GM12878 (cell line): ENCODE measurements at regions not wholly inside any gene's neighbourhood (a gene's known extent, or its start where the extent isn't known, plus 50 kb on each side); places are given as distances from the start of the nearest gene placed in this dataset.

ENCODE experiments used
- ATAC-seq: fragments of 200-7000 bp; cut with Tn5 transposase; 3 replicates; pipeline ENCODE4 v1.9.1; 2020; ENCODE audit warnings: mild to moderate bottlenecking, moderate library complexity
- BruUV-seq: library from RNA; stranded (reverse); fragments of 400-500 nt; replicated peaks from 2 replicates; lab custom pipeline; 2021; lab: Mats Ljungman, UMichigan
- CTCF ChIA-PET: fragments of 300-600 bp; sonication (Branson Sonifier 250); formaldehyde crosslinking; extraction: SDS; loops from one replicate; lab custom pipeline; 2021; ENCODE audit warnings: inconsistent platforms; lab: Yijun Ruan, JAX
- POLR2A ChIA-PET: fragments of 350-600 bp; formaldehyde crosslinking; extraction: SDS; loops from one replicate; lab custom pipeline; 2021; ENCODE audit warnings: inconsistent platforms; lab: Charles Lee
- RAD21 ChIA-PET: fragments of 300-600 bp; sonication (Branson Sonifier 250); formaldehyde crosslinking; loops from one replicate; lab custom pipeline; 2023; ENCODE audit warnings: antibody characterized with exemption; ENCODE audit not compliant: unreplicated experiment; lab: Charles Lee
- SMC1A ChIA-PET: fragments of 300-600 bp; sonication (Branson Sonifier 250); formaldehyde crosslinking; loops from one replicate; lab custom pipeline; 2023; ENCODE audit not compliant: unreplicated experiment, uncharacterized antibody; lab: Charles Lee
- DNase-seq: peaks from one replicate; pipeline ENCODE4 v3.0.0-alpha.2; 2011; ENCODE audit warnings: low read depth, low spot score
- FAIRE-seq: peaks from 3 replicates; lab custom pipeline; 2011; peaks lifted over from hg19 to GRCh38; lab: Jason Lieb, UNC
- H2AFZ ChIP-seq: 2 replicates; pipeline ENCODE4 v1.6.0; 2011; ENCODE audit warnings: low read depth, low read length, control low read depth; ENCODE audit not compliant: control insufficient read depth
- H3K27ac ChIP-seq: 2 replicates; pipeline ENCODE4 v1.5.1; 2011; ENCODE audit warnings: control low read depth; ENCODE audit not compliant: control insufficient read depth, insufficient read depth
- H3K27me3 ChIP-seq, 2 experiments: replicated peaks in 1 of 2; 2 replicates each; pipeline versions ENCODE4 v1.6.0 to v1.6.1; 2011; ENCODE audit warnings: low read length in 1 of 2; ENCODE audit not compliant: control insufficient read depth in 2 of 2, insufficient read depth in 2 of 2
- H3K36me3 ChIP-seq, 2 experiments: 2 replicates each; pipeline ENCODE4 v1.5.1; 2011; ENCODE audit warnings: low read length in 1 of 2; ENCODE audit not compliant: control insufficient read depth in 2 of 2, insufficient read depth in 2 of 2
- H3K4me1 ChIP-seq: 2 replicates; pipeline ENCODE4 v1.6.1; 2011; ENCODE audit warnings: mild to moderate bottlenecking, low read length, moderate library complexity, mixed read lengths; ENCODE audit not compliant: control insufficient read depth, insufficient read depth
- H3K4me2 ChIP-seq: 2 replicates; pipeline ENCODE4 v1.6.0; 2011; ENCODE audit warnings: control low read depth; ENCODE audit not compliant: control insufficient read depth, insufficient read depth
- H3K4me3 ChIP-seq: fragments of 200-600 bp; sonication (generic); 2 replicates; pipeline ENCODE4 v1.5.1; 2016
- H3K79me2 ChIP-seq: 2 replicates; pipeline ENCODE4 v1.6.0; 2011; ENCODE audit warnings: low read length; ENCODE audit not compliant: control insufficient read depth, insufficient read depth
- H3K9ac ChIP-seq: 2 replicates; pipeline ENCODE4 v1.8.0; 2011; ENCODE audit warnings: low read length, control low read depth, mixed read lengths; ENCODE audit not compliant: control insufficient read depth, insufficient read depth
- H3K9me3 ChIP-seq: replicated peaks from 3 replicates; pipeline ENCODE4 v1.5.1; 2011; ENCODE audit warnings: mild to moderate bottlenecking, low read length; ENCODE audit not compliant: control insufficient read depth, insufficient read depth
- H4K20me1 ChIP-seq: 2 replicates; pipeline ENCODE4 v1.6.0; 2011; ENCODE audit not compliant: control insufficient read depth, insufficient read depth
- ATF7 ChIP-seq: fragments of 450-650 bp; IDR thresholded peaks from 2 replicates; pipeline ENCODE4 v1.6.1; 2016; ENCODE audit warnings: low read depth, mild to moderate bottlenecking
- BCL11A ChIP-seq: IDR thresholded peaks from 2 replicates; pipeline ENCODE4 v1.6.1; 2011; ENCODE audit warnings: low read depth, low read length
- BMI1 ChIP-seq: fragments of 450-650 bp; IDR thresholded peaks from 2 replicates; pipeline ENCODE4 v1.6.1; 2016; ENCODE audit warnings: mild to moderate bottlenecking, moderate library complexity, borderline replicate concordance
- BRCA1 ChIP-seq: IDR thresholded peaks from 2 replicates; pipeline ENCODE4 v1.6.1; 2011; ENCODE audit warnings: low read depth, low read length, improper control_type of control experiment
- CBX5 ChIP-seq: sonication (generic); IDR thresholded peaks from 2 replicates; pipeline ENCODE4 v1.6.1; 2016; ENCODE audit warnings: low read depth, moderate library complexity, mild to moderate bottlenecking, inconsistent platforms
- CHD2 ChIP-seq: IDR thresholded peaks from 2 replicates; pipeline ENCODE4 v1.6.1; 2011; ENCODE audit warnings: low read depth, low read length, improper control_type of control experiment, borderline replicate concordance
- ELK1 ChIP-seq: IDR thresholded peaks from 2 replicates; pipeline ENCODE4 v1.6.1; 2012; ENCODE audit warnings: low read depth, low read length, improper control_type of control experiment
- FOXK2 ChIP-seq: fragments of 450-650 bp; IDR thresholded peaks from 2 replicates; pipeline ENCODE4 v1.6.1; 2017; ENCODE audit warnings: mild to moderate bottlenecking, moderate library complexity
- HCFC1 ChIP-seq: fragments of 150-350 bp; IDR thresholded peaks from 2 replicates; pipeline ENCODE4 v1.6.1; 2014; ENCODE audit warnings: low read length
- KDM1A ChIP-seq: fragments of 200-600 bp; sonication (generic); IDR thresholded peaks from 2 replicates; pipeline ENCODE4 v1.6.1; 2016; ENCODE audit warnings: borderline replicate concordance
- LARP7 ChIP-seq: fragments of 450-650 bp; IDR thresholded peaks from 2 replicates; pipeline ENCODE4 v1.6.1; 2017; ENCODE audit warnings: mild to moderate bottlenecking
- MEF2B ChIP-seq: fragments of 450-650 bp; IDR thresholded peaks from 2 replicates; pipeline ENCODE4 v1.6.1; 2018; ENCODE audit warnings: mild to moderate bottlenecking, moderate library complexity; ENCODE audit not compliant: partially characterized antibody, poor library complexity, severe bottlenecking
- MXI1 ChIP-seq: fragments of 150-350 bp; IDR thresholded peaks from 2 replicates; pipeline ENCODE4 v1.6.1; 2011; ENCODE audit warnings: low read depth, mild to moderate bottlenecking, inconsistent platforms, low read length, improper control_type of control experiment
- NBN ChIP-seq: fragments of 450-650 bp; IDR thresholded peaks from 2 replicates; pipeline ENCODE4 v1.6.1; 2016
- NRF1 ChIP-seq: conservative IDR thresholded peaks from 2 replicates; pipeline ENCODE4 v1.6.1; 2011; ENCODE audit warnings: mild to moderate bottlenecking, low read depth, low read length, improper control_type of control experiment
- SIX5 ChIP-seq: IDR thresholded peaks from 2 replicates; pipeline ENCODE4 v1.6.1; 2011; ENCODE audit warnings: mild to moderate bottlenecking, low read depth, low read length, moderate library complexity; ENCODE audit not compliant: severe bottlenecking
- USF1 ChIP-seq: IDR thresholded peaks from 2 replicates; pipeline ENCODE4 v1.6.1; 2011; ENCODE audit warnings: borderline replicate concordance, low read depth, mild to moderate bottlenecking, moderate library complexity, mixed read lengths, low read length; ENCODE audit not compliant: insufficient read depth; ENCODE audit errors: extremely low read length
- YY1 ChIP-seq: IDR thresholded peaks from 2 replicates; pipeline ENCODE4 v1.6.1; 2011; ENCODE audit warnings: low read depth, mild to moderate bottlenecking, low read length
- WGBS: methylation state at CpG from one replicate; pipeline ENCODE4 v1.1.6; 2016; ENCODE audit warnings: low lambda C conversion rate; ENCODE audit not compliant: insufficient replicate concordance, insufficient coverage; ENCODE audit errors: missing lambda C conversion rate; 5-methylcytosine and 5-hydroxymethylcytosine counted together
- in situ Hi-C: fragments of 300-500 bp; cut with MboI; formaldehyde crosslinking; loops from 9 replicates; pipeline ENCODE4 v1.14.3; 2018; ENCODE audit warnings: mixed read lengths
- intact Hi-C: fragments of 100-400 bp; cut with micrococcal nuclease; formaldehyde crosslinking; loops from one replicate; pipeline ENCODE4 v1.14.2; 2022; ENCODE audit not compliant: unreplicated experiment
- TF ChIP-seq, protein P1 (sequence below): fragments of 450-650 bp; IDR thresholded peaks from 2 replicates; pipeline ENCODE4 v1.6.1; 2017; ENCODE audit warnings: mild to moderate bottlenecking, moderate library complexity

DNA sequence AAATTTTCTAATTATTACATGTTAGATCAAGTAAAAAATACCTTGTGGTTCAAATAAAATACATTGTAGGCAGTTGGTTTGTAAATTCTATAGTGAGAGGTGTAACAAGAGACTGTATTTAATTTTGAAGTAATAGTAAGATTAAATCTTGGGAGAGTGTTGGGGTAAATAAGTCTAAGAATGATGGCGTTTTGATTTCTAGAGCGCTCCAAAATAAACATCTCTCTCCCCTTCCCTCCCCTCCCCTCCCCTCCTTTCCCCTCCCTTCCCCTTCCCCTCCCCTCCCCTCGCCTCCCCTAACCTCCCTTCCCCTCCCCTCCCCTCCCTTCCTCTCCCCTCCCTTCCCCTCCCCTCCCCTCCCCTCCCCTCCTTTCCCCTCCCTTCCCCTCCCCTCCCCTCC, 200.6 kb upstream of the EEF2KMT start:
- H3K79me2 ChIP-seq: no peaks in the 10 kb centered on the region
- H3K4me2 ChIP-seq: no peak overlapping the region
- no peak overlapping the region for H2AFZ ChIP-seq
- H3K9ac ChIP-seq: no peak overlapping the region
- H3K36me3 ChIP-seq: no peaks in the 10 kb centered on the region
- ChIA-PET SMC1A (no interaction called here), RAD21 (no interaction called here), CTCF (no interaction called here), POLR2A (no interaction called here)
- H4K20me1 ChIP-seq: no peaks in the 10 kb centered on the region
- 83% methylated on average over 1 of the region's 3 CpGs for WGBS
- ATAC-seq (no peak), DNase-seq (no peak), FAIRE-seq (no peak)
- no peaks in the 10 kb centered on the region for H3K9me3 ChIP-seq
- in situ Hi-C loops: no loop called here
- TF ChIP-seq, protein P1, sequence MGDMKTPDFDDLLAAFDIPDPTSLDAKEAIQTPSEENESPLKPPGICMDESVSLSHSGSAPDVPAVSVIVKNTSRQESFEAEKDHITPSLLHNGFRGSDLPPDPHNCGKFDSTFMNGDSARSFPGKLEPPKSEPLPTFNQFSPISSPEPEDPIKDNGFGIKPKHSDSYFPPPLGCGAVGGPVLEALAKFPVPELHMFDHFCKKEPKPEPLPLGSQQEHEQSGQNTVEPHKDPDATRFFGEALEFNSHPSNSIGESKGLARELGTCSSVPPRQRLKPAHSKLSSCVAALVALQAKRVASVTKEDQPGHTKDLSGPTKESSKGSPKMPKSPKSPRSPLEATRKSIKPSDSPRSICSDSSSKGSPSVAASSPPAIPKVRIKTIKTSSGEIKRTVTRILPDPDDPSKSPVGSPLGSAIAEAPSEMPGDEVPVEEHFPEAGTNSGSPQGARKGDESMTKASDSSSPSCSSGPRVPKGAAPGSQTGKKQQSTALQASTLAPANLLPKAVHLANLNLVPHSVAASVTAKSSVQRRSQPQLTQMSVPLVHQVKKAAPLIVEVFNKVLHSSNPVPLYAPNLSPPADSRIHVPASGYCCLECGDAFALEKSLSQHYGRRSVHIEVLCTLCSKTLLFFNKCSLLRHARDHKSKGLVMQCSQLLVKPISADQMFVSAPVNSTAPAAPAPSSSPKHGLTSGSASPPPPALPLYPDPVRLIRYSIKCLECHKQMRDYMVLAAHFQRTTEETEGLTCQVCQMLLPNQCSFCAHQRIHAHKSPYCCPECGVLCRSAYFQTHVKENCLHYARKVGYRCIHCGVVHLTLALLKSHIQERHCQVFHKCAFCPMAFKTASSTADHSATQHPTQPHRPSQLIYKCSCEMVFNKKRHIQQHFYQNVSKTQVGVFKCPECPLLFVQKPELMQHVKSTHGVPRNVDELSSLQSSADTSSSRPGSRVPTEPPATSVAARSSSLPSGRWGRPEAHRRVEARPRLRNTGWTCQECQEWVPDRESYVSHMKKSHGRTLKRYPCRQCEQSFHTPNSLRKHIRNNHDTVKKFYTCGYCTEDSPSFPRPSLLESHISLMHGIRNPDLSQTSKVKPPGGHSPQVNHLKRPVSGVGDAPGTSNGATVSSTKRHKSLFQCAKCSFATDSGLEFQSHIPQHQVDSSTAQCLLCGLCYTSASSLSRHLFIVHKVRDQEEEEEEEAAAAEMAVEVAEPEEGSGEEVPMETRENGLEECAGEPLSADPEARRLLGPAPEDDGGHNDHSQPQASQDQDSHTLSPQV: no peak
- TF ChIP-seq YY1 (no peak), NRF1 (no peak), SIX5 (no peak), ELK1 (no peak), CHD2 (no peak), KDM1A (no peak), CBX5 (no peak), MEF2B (no peak), MXI1 (no peak), NBN (no peak), BCL11A (no peak), BMI1 (no peak), ATF7 (no peak), LARP7 (no peak), FOXK2 (no peak), USF1 (no peak), HCFC1 (no peak), BRCA1 (no peak)
- no TSS peak for BruUV-seq
- no peak overlapping the region for H3K27ac ChIP-seq
- intact Hi-C loops: no loop called here
- H3K4me1 ChIP-seq: no peaks in the 10 kb centered on the region
- no peaks in the 10 kb centered on the region for H3K27me3 ChIP-seq
- no peak overlapping the region for H3K4me3 ChIP-seq
